Spleen (tissue), 7 donors: ENCODE measurements at regions not wholly inside any gene's neighbourhood (a gene's known extent, or its start where the extent isn't known, plus 50 kb on each side); places are given as distances from the start of the nearest gene placed in this dataset.

Source experiments
- POLR2A ChIP-seq, 3 donors: fragments of 450-650 bp; IDR thresholded peaks; one replicate each; pipeline ENCODE4 v1.5.1; 2017; ENCODE audit warnings: antibody characterized with exemption in 3 of 3, mild to moderate bottlenecking in 1 of 3
- TF ChIP-seq, protein P1 (sequence below), 11 experiments: fragments of 200-600 bp in 7 of 11; fragments of 450-650 bp in 4 of 11; sonication (generic) in 4 of 11; IDR thresholded peaks in 8 of 11; conservative IDR thresholded peaks in 3 of 11; 1 replicate in 7 of 11; 2 replicates in 4 of 11; pipeline versions ENCODE4 v1.4.0 to v1.8.0; 2016 to 2021; ENCODE audit warnings: antibody characterized with exemption in 11 of 11, inconsistent platforms in 4 of 11, mild to moderate bottlenecking in 1 of 11
- donor health status: DM: no; HTN: no; CAD: no; lungs with moderate emphysema.
- donor health status: DM: no; HTN: no; CAD: no.
- donor health status: DM: no; HTN: no; CAD: no.

GRCh38 chr13:58056426-58056825 lies 424.9 kb downstream of the PCDH17 start:
- TF ChIP-seq, protein P1, sequence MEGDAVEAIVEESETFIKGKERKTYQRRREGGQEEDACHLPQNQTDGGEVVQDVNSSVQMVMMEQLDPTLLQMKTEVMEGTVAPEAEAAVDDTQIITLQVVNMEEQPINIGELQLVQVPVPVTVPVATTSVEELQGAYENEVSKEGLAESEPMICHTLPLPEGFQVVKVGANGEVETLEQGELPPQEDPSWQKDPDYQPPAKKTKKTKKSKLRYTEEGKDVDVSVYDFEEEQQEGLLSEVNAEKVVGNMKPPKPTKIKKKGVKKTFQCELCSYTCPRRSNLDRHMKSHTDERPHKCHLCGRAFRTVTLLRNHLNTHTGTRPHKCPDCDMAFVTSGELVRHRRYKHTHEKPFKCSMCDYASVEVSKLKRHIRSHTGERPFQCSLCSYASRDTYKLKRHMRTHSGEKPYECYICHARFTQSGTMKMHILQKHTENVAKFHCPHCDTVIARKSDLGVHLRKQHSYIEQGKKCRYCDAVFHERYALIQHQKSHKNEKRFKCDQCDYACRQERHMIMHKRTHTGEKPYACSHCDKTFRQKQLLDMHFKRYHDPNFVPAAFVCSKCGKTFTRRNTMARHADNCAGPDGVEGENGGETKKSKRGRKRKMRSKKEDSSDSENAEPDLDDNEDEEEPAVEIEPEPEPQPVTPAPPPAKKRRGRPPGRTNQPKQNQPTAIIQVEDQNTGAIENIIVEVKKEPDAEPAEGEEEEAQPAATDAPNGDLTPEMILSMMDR (IDR thresholded peaks at IDR 0.05 in 8 of 11, conservative IDR thresholded peaks at IDR 0.05 in 3 of 11), result no peak
- TF ChIP-seq POLR2A (IDR thresholded peaks at IDR 0.05), result no peak
